ENCODE measurements at regions not wholly inside any gene's neighbourhood (a gene's known extent, or its start where the extent isn't known, plus 50 kb on each side); places are given as distances from the start of the nearest gene placed in this dataset.

DNA sequence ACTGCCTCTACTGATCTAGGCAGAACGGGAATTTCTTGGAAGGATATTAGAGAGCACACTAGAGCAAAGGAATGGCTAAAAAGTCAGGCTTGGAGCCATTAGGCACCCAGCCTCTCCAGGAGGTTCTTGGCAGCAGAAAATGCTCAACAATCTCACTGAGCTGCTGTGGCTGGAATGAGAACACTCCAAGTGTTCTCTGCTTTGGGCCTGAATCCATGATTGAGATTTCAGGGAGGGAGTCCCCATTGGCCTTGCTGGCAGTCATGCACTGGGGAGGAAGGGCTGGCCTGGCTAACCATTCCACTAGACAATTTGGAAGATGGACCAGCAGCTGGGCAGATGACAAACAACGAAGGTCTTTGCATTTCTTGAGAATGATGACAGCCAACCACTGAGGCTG, 362.6 kb downstream of the SHQ1 start:
- no peak for DNase-seq

DNA sequence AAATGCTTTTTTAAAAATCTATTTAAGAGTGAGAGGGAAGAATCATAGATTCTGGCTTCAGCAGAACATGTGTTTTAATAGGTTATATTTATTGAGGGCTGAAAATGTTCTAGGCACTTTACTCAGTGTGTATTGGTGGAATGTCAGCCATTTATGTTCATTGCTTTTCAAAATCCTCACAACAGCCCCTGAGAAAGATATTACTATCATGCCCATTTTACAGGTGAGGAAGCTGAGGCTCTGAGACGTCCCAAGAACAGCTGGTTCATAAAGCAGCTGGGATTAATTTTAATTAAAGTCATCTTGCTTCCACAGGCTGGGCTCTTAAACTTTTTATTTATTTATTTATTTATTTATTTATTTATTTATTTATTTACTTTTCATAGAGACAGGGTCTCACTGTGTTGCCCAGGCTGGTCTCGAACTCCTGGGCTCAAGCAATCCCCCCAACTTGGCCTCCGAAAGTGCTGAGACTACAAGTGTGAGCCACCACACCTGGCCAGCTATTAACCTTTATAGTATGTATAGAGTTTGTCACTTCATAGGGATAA, 364.6 kb downstream of the SHQ1 start:
- no peak for DNase-seq

DNA sequence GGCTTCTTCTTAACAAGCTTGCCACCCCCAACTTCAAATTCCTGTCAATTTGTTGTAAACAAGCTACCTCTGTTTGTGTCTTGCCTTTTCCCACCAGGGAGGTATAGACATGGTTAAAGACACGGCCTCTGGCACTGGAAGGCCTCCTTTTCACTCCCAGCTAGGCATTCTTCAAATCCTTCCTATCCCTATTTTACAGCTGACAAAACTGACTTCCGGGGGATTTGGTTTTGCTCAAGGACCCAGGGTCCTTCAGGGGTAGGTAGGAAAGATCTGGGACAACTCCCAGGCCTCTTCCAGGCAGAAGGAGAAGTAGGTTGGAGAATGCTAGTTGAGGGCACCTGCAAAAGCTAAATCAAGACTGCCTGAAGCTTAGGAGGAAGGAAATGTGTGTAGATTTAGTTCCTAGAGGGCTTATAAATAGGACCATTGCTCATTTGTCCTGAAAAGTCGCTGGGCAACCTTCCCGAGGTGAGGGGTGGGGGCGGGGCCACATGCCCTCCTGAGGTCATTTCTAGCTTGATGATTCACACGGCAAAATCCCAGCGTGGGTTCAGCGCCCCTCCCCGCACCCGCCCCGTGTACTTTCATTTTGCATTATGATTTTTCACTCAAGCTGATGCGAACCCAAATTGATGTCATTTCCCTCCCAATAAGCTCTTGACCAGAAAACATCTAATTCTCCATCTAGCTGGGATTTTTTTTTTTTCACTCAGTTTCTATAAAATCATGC, 365.5 kb downstream of the SHQ1 start:
- no peak for DNase-seq

DNA sequence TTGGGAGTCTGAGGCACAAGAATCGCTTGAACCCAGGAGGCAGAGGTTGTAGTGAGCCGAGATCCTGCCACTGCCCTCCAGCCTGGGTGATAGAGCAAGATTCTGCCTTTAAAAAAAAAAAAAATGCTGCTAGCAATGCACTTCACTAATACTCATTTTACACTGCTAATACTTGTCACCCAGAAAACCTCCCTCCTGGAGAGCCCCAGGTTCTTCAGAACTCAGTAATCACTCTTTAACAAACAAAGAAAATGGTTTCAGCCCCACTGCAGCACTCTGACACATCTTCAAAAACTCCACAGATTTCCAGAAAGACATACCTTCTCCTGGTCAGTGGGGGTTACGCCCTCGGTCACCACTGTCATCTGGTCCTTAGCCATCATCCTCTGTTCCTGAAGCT, 366.7 kb downstream of the SHQ1 start:
- no peak for DNase-seq

DNA sequence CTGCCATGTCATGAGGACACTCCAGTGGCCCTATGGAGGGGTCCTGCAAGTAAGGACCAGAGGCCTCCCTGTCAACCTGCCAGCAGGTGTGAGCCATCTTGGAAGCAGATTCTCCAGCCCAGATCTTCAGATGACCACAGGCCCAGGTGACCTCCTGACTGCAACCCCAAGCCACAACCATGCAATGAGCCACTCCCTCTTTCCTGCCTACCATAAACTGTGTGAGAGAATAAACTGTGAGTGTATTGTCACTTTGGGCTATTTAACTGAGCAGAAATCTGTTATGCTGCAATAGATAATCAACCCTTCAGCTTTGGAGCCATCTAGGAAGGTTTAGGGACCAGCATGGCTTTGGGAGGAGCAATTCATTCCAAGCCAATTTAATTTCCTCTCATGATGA, 367.9 kb downstream of the SHQ1 start:
- DNase-seq = no peak

DNA sequence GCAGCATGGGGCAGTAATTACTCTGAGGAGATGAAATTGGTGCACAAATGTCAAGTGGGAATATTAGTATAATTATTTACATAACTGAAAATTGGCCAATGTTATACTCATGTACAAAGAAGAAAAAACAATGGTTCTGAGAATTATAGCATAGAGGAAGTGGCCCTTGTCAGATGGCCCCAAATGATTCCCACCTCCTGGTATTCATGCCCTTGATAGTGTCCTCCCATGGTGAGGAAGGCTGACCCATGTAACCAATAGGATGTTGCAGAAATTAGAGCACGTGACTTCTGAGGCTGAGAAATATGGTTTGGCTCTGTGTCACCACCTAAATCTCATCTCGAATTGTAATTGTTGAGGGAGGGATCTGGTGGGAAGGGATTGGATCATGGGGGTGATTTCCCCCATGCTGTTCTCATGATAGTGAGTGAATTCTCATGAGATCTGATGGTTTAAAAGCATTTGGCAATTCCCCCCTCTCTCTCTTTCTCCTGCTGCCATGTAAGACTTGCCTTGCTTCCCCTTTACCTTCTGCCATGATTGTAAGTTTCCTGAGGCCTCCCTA, 368.5 kb downstream of the SHQ1 start:
- DNase-seq = no peak

DNA sequence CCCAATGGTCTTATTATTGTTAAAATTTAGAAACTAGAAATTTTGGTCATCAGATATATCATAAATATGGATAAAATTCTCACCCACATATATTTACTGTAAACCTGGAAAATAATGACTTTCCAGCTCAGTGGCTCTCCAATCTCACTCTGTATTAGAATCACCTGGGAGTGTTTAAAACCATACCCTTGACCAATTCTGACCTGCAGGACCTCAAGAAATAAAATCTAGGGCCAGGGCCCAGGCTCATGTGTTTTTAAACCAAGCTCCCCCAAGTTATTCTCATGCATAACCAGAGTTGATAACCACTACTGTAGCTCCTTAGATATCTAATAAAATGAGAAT, 372.1 kb downstream of the SHQ1 start:
- no peak for DNase-seq

DNA sequence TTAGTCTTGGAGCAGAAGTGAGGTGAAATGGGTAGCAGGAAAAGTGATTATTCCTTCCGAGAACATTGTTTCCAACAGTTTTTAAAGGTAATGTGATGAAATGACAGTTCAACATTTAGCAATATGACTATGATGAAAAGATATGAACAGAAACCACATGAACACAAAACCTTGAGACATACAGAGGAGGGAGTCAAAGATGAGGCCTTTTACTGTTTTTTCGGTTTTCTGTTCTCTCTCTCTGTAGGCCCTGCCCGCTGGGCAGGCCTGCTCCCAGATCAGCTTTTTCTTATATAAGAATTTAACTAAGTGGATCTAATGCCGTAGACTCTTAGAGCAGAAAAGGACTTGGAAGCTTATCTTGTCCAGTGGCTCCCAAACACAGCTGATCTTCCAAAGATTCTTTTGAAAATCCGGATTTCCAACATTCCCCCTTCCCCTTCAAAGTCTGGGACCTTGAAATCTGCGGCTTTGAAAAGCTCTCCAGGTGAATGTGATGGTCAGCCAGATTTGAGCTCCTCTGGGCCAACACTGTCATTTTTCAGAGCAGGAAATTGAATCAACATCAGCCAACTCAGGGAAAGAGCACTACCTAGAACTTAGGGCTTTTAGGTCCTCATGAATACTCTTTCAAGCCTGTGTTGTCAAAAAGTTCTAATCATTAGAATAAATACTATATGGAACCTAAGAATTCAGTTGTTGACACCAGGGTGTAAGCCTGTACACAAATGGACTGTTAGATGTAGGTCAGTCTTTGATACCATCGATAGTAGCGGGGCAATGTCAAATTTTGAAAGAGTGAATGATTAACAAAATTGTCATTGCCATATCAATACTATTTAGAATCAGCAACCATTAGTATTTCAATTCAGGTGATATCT, 372.7 kb downstream of the SHQ1 start:
- DNase-seq = no peak

DNA sequence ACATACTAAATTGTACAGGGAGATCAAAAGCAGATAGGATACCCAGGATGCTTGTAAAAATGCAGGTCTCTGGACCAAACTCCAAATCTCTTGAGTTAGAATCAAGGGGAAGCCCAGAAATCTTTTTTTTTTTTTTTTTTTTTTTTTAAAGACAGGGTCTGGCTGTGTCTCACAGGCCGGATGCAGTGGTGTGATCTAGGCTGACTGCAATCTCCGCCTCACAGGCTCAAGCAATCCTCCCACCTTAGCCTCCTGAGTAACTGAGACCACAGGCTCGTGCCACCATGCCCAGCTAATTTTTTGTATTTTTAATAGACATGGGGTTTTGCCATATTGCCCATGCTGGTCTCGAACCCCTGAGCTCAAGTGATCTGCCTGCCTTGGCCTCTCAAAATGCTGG, 373.5 kb downstream of the SHQ1 start:
- no peak for DNase-seq

DNA sequence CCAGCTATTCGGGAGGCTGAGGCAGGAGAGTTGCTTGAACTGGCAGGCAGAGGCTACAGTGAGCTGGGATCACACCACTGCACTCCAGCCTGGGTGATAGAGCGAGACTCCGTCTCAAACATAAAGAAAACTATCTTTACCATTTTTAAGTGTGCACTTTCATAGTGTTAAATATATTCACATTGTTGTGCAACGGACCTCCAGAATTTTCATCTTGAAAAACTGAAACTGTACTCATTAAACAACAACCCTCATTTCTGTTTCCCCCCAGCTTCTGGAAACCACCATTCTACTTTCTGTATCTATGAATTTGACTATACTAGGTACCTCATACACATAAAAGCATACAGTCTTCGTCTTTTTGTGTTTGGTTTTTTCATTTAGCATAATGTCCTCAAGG, 375.1 kb downstream of the SHQ1 start:
- no peak for DNase-seq

DNA sequence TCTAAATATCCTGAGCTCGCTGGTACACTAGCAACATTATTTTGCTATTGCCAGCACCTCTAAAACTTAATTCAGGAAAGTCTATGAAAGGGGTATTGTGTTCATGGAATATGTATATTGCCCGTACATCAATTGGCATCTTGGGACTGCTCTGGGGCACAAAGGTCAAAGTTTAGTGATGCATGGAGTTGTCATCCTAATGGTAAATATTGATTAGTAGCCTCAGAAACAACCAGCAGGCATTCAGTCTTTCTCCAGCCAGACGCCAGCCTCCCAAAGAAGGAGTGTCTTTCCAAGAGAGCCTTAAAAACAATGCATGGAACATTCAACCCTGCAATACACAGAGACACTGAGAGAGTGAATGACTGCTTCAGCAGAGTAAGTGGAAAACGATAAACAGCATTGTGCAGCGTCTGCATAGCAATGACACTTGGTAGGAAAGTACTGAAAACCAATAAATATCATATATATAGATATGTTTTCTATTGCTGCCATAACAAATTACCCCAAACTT, 377.3 kb downstream of the SHQ1 start:
- no peak for DNase-seq

DNA sequence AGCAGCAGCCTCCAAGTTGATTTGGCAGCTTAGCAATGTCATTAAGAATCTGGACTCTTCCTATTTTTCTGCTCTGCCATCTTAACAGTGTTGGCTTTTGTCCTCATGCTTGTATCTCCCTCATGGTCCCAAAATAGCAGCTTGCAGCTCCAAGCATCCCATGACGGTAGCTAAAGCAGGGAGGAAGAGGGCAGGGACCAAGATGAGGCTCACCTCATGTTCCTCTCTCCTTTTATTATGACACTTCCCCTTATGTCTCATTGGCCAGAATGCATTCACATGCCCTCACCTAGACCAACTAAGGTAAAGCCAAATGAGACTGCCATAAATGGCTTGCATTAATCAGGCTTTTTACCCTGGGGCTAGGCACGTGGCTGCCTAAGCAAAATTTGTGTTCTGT, 382.4 kb downstream of the SHQ1 start:
- DNase-seq = no peak

DNA sequence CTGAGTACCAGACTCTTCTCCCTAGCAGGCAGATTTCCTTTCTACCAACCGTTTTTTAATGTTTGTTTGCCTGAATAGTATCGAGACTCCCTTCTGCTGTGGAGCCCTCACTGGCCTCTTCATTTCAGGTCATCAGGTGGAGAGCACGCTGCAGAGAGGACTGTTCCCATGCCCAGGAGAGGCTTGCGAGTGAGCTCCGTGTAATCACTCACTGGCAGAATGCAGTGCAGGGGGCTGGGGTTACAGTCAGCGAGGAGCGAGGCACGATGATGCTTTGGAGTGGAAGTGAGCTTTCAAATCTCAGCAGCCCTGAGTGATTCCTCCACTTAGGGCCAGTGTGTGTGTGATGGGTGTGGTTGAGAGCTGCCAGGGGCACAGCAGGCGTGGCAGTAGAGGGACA, 385.2 kb downstream of the SHQ1 start:
- no peak for DNase-seq

DNA sequence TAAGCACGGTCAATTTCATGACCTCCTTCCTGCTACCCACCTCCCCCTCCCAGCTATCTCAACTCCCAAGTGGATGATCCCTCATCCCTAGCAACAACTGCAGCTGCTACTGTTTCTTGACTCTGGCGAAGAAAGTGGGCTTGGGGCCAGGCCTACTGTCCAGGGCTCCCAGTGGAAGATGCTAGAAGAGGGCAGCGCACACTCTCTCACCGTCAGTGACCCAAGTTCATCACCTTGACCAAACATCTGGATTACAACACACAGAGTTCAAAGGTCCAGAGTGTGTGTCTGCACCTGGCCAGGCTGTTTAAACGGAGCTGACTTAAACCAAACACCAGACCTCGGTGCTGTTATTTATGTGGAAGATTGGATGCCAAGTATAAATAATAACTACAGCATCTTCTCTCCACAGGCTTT, 385.6 kb downstream of the SHQ1 start:
- DNase-seq = no peak

DNA sequence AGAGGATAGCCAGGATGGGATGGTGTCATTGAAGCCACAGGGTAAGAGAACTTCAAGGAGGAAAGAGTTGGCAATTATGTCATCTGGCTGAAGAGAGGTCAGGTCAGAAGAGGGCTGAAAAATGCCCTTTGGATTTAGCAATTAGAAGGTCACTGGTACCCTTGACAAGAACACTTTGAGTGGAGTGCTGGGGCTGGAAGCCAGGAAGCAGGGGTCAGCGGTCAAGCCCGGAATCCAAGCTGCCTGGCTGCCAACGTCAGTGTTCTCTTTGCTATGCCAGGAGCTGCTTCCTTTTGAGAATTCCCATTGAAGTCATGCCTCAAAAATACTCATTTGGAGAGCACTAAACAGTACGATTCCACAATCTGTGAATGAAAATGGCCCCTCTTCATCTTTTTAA, 386.5 kb downstream of the SHQ1 start:
- no peak for DNase-seq

DNA sequence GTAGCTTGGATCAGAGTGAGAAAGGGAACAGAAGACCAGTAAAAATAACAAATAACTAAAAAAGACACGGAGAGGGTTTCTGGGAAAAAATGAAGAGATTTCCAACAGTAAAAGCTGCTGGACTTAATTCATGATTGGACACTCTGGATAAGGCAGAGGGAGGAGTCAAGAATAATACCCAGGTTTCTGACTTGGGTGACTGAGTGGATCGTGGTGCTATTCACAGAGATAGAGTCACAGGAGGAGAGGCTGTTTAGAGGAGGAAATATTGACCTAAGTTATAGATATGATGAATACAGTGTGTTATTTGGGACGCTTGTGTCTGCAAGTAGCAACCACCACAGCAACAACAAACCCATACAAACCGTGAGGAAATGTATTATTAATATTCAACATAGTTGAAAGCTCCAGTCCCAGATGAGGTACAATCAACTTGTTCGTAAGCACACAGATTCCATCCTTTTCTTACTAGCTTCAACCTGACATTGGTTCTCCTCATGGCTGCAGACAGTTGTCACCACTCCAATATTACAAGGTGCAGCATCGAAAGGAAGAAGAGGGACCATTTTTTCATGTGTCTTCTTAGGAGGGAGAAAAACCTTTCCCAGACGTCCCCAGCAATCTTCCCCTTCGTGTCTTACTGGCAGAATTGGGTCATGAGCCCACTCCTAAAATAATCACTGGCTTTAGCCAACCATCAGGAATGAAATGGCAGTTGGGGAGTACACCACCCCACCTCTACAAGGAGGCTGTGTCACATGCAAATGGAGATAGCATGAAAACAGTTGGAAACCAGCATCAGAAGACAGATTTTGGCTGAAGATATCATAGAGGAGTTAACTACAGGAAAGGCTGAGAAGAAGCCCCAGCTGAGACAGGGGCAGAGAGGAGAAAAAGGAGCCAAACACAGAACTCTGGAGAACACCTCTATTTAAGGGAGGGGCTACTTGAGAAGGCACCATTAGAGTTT, 387.8 kb downstream of the SHQ1 start:
- DNase-seq = no peak

DNA sequence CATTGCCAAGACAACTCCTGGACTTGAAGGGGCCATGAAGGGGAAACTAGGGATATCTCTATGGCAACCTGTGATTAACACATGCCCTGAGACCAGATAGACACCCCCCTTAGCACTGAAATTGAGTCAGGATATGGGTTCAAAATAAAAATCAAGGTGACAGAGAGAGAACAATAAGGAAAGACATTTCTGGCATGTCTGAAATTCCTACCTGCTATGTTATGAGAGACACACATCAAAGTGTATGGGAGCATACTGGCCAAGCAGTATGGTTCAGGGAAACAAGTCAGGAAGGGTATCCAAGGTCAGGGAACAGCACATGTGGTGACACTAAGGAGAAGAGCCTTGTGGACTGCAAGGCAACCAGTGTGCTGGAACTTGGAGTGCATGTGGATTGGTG, 388.7 kb downstream of the SHQ1 start:
- DNase-seq = no peak

DNA sequence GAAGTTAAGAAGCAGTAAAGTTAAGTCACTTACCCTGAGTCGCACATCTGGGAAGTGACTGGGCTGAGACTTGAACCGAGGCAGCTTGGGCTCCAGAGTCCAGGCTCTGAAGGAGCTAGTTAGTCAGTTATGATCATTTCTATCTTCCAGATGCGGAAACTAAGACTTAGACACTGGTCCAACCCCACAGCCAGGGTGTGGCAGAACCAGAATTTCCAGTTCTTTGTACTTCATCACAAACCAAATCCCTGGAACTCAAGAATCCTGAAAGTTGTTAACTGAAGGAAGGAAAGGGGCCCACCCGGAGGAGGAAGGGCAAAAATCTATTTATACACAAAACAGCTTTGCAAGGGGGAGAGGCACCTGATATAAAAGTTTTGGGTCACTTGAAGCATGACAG, 389.9 kb downstream of the SHQ1 start:
- DNase-seq = no peak

DNA sequence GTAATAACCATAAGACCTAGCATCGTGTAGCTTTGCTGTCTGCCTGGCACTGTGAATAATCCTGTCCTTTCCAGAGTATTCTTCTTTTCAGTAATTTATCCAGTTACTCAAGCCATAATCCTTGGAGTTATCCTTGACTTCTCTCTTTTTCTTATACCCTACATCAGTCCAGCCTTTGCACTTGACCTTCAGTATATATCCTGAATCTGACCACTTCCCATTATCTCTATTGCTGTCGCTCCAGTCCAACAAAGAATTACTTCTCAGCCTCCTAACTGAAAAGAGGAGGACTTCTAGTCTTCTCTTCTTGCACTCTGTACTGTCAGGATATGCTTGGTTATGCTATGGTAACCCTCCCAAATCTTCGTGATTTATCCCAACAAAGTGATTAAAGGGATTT, 393.8 kb downstream of the SHQ1 start:
- DNase-seq = no peak

DNA sequence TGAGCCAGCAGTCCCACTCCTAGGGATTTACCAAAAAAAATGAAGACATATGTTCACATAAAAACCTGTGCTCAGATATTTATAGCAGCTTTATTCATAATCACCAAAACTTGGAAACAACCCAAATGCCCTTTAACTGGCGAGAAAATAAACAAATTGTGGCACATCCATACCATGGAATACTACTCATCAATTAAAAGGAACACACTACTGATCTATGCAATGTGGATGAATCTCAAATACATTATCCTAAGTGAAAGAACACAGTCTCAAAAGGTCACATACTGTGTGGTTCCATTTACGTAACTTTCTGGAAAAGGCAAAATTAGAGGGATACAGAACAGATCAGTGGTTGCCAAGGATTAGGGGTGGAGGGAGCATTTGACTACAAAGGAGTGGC, 394.5 kb downstream of the SHQ1 start:
- DNase-seq = no peak

DNA sequence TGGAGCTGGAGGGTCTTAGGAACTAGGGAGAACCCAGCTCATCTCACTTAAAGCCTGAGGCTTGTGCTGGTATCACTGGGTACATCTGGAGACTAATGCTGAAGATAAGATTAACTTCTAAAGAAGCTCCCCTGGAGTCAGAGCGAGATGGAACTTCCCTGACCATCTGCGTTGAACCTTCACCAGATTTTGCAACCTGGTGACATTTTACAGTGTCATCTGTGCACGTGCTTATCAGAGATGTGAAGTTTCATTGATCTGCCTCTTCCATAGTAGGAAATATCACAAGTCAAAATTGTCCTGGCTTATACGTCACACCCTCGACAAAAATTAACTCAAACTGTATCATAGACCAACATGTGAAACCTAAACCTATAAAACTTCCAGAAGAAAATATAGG, 395.5 kb downstream of the SHQ1 start:
- no peak for DNase-seq

DNA sequence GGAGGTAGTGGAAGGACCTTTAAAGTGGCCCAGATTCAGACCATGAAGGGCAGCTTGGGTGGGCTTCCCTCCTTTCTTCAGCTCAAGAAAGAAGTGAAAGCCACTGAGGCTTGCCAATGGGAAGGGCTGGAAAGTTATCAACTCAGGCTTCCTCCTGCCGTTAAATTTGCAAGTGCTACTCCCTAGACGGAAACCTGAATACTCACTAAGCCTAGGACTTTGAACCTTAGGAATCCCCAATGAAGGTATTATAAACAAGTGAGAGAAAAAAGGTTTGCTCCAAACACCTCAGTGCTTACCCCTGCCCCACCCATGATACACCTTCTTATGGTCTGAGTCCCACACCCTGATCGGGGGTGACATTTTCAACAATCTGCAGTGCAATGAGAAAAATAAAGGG, 396.4 kb downstream of the SHQ1 start:
- DNase-seq = no peak

DNA sequence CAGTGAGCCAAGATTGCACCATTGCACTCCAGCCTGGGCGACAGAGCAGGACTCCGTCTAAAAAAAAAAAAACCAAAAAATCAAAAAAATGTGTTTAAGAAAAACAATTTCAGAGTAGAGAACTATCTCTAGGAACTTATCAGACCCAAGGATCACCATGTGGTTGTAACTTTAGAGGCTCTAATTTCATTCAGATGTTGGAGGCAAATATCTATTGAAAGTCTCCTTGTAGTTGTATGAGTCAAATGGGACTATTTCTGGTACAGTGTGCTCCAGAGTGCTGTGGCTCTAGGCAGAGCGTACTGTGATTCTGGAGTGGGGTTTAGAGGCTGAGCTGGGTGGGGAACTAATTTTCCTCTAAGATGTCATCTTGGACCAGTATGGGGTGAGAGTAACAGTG, 398.7 kb downstream of the SHQ1 start:
- DNase-seq = no peak
